Ectodermal cell (in vitro differentiated cells): ENCODE measurements at regions not wholly inside any gene's neighbourhood (a gene's known extent, or its start where the extent isn't known, plus 50 kb on each side); places are given as distances from the start of the nearest gene placed in this dataset.

ENCODE experiments used
- H3K27ac ChIP-seq: 2 replicates; pipeline ENCODE4 v1.7.0; 2013; ENCODE audit warnings: mild to moderate bottlenecking, low read depth, low read length; ENCODE audit not compliant: insufficient read depth, poor library complexity, severe bottlenecking
- H3K27me3 ChIP-seq: 2 replicates; pipeline ENCODE4 v1.7.0; 2013; ENCODE audit warnings: mild to moderate bottlenecking, low read length; ENCODE audit not compliant: insufficient read depth, control insufficient read depth, poor library complexity, severe bottlenecking
- H3K36me3 ChIP-seq: one replicate; pipeline ENCODE4 v1.7.0; 2013; ENCODE audit warnings: low read length; ENCODE audit not compliant: control insufficient read depth, insufficient read depth
- H3K4me1 ChIP-seq: one replicate; pipeline ENCODE4 v1.7.0; 2013; ENCODE audit warnings: low read length; ENCODE audit not compliant: control insufficient read depth, insufficient read depth
- H3K4me3 ChIP-seq: 2 replicates; pipeline ENCODE4 v1.7.0; 2013; ENCODE audit warnings: low read depth, low read length, control low read depth; ENCODE audit not compliant: insufficient read depth
- H3K9me3 ChIP-seq: 2 replicates; pipeline ENCODE4 v1.7.0; 2013; ENCODE audit warnings: mild to moderate bottlenecking, low read length, moderate library complexity; ENCODE audit not compliant: control insufficient read depth
- WGBS, 2 experiments: methylation state at CpG; one replicate each; pipeline ENCODE4 v1.1.7; 2013; ENCODE audit warnings: missing lambda C conversion rate in 2 of 2; 5-methylcytosine and 5-hydroxymethylcytosine counted together

DNA sequence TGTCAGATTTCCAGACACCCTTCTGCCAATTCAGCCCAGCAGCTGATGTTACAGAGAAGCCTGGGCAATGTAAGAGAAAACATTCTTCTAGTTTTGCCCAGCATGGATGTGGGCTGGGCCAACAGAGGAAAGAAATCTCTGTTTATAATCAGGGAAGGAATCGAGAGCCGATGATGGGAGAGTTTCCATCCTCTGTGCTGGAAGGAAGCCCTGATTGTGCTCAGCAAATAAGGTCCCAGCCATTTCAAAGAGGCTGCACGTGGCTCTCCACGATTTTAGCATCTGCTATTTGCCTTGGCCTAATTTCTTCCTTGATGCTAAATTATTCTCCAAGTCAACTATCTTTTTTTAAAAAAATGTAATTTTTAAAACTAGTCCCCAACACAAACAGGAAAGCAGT is 70.0 kb downstream of the IRX6 start:
- WGBS, 2 experiments: 83 to 95% methylated on average over 4 of the region's 4 CpGs
- Histone ChIP-seq H3K27me3 (no peaks in the 10 kb centered on the region), H3K4me3 (no peak overlapping the region), H3K4me1 (no peaks in the 10 kb centered on the region), H3K27ac (no peak overlapping the region), H3K36me3 (no peaks in the 10 kb centered on the region), H3K9me3 (no peaks in the 10 kb centered on the region)

DNA sequence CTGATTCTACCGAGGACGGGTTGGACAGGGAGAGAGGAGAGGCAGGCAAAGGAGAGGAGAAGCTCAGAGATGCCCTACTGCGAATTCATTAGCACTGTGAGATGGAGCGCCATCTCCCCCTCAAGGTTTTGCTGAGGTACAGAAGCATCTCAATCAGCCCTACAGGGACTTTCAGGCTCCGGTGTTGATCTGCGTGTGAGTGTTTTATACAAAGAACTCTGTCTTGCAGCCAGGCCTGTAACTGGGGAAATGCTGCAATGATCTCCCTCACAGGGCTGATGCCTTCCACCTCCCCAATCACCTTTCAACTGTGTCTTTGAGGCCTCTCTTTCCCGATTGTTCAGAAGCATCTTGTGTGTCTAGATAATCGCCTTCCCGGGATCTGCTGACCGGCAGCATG is 74.8 kb downstream of the IRX6 start:
- no peaks in the 10 kb centered on the region for H3K36me3 ChIP-seq
- 85 to 87% methylated on average over 10 of the region's 10 CpGs for WGBS, 2 experiments
- H3K4me3 ChIP-seq: no peak overlapping the region
- H3K4me1 ChIP-seq: no peaks in the 10 kb centered on the region
- no peak overlapping the region for H3K27ac ChIP-seq
- H3K27me3 ChIP-seq: no peaks in the 10 kb centered on the region
- no peaks in the 10 kb centered on the region for H3K9me3 ChIP-seq

DNA sequence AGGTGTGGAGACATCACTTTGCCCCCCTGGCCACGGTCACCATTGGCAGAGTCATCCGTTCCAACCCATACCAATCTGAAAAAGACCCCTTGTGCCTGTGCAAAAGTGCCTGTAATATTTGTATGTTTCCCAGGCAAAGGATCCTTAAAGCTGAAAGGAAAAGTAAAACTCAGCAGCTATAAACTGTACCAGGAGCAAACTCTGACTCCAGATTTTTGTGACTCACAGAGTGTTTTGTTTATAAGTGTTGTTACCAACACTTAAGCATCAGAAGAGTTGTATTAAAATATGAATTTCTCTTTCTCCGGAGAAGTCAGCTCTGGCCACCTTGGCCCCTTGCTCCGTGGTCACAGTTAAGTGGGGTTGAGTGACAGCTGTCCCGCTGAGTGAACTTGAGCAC is 75.9 kb downstream of the IRX6 start:
- no peak overlapping the region for H3K27ac ChIP-seq
- no peaks in the 10 kb centered on the region for H3K36me3 ChIP-seq
- no peaks in the 10 kb centered on the region for H3K4me1 ChIP-seq
- 84 to 87% methylated on average over 5 of the region's 5 CpGs for WGBS, 2 experiments
- no peaks in the 10 kb centered on the region for H3K27me3 ChIP-seq
- H3K9me3 ChIP-seq: no peaks in the 10 kb centered on the region
- H3K4me3 ChIP-seq: no peak overlapping the region

DNA sequence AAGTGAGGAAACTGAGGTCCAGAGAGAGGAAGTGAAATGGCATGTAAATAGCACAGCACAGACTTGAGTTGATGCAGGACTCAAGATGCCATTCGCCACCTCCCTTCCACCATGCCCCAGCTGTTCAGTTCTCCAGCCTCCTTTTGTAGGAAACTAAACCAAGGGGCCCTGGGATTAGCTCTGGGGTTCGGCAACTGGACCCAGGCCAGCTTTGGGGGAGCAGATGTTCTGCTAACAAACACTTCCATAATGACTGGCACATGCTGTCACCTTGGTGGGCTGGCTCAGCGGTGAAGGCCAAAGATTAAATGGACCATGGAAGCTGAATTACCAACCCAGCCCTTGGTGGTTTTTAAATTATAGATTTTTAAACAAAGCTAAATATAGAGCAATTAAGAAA is 77.0 kb downstream of the IRX6 start:
- Histone ChIP-seq H3K4me1 (no peaks in the 10 kb centered on the region), H3K4me3 (no peak overlapping the region), H3K27ac (no peak overlapping the region), H3K36me3 (no peaks in the 10 kb centered on the region), H3K9me3 (no peaks in the 10 kb centered on the region), H3K27me3 (no peaks in the 10 kb centered on the region)
- WGBS, 2 experiments: 87 to 89% methylated on average over 3 of the region's 3 CpGs

DNA sequence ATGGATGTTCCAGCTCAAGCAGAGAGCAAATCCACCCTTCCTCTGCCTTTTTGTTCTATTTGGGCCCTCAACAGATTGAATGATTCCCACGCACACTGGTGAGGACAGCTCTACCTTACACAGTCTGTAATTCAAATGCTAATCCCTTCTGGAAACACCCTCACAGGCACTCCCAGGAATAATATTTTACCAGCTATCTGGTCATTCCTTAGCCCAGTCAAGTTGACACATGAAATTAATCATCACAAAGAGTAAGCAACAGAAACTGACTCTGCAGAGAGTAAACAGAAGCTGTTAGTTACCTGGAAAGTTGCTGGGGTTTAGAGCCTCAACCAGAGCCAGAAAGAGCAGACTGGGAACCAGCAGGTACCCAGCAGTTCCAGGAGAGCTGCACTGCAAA is 75.5 kb upstream of the MMP2 start:
- H3K4me1 ChIP-seq: peaks cover 2% of the 10 kb centered on the region
- H3K27me3 ChIP-seq: no peaks in the 10 kb centered on the region
- no peak overlapping the region for H3K27ac ChIP-seq
- 81 to 87% methylated on average over 1 of the region's 1 CpG for WGBS, 2 experiments
- no peak overlapping the region for H3K4me3 ChIP-seq
- no peaks in the 10 kb centered on the region for H3K9me3 ChIP-seq
- H3K36me3 ChIP-seq: no peaks in the 10 kb centered on the region

DNA sequence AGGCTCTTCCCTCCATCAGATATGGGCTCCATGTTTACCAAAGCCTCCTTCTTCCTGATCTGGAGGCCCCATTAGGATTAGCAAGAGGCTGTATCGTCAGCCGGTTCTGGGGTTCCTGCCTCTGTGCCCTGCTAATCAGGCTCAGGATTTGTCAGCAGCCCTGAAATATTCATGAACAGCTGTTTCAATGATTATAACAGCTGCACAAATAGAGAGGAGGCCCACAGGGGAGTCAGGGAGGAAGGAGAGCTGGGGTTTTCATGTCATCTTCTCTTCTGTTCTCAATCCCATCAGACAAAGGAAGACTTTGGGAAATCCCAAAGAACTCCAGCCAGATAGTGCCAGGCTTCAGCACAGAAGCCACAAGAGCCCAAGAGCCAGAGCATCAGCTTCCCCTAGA is 72.3 kb upstream of the MMP2 start:
- Histone ChIP-seq H3K4me3 (no peak overlapping the region), H3K36me3 (no peaks in the 10 kb centered on the region), H3K9me3 (no peaks in the 10 kb centered on the region), H3K4me1 (peaks cover 5% of the 10 kb centered on the region), H3K27ac (no peak overlapping the region), H3K27me3 (no peaks in the 10 kb centered on the region)
- 76% methylated on average over 2 of the region's 2 CpGs for WGBS, 2 experiments

DNA sequence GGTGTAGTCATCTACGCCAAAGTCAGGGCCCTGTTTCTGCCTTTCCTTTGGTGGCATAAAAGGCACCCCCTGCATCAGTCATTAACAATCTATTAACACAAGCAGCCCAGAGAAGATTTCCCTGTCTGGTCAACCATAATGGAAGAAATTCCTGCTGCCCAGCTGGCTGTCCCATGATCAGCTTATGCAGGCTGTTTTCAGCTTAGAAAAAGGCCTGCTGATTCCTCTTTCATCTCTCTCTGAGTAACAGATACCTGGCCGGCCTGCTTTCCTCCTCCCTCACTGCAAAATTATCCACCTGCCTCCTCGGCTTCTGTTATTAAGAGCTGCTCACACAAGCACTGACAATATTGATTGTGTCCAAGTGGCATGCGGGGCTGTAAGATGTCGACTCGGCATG is 70.3 kb upstream of the MMP2 start:
- WGBS, 2 experiments: 79% methylated on average over 6 of the region's 6 CpGs
- H3K36me3 ChIP-seq: no peaks in the 10 kb centered on the region
- no peaks in the 10 kb centered on the region for H3K27me3 ChIP-seq
- peaks cover 5% of the 10 kb centered on the region for H3K4me1 ChIP-seq
- H3K27ac ChIP-seq: peak overlapping the region; percentile 4
- no peak overlapping the region for H3K4me3 ChIP-seq
- H3K9me3 ChIP-seq: no peaks in the 10 kb centered on the region

DNA sequence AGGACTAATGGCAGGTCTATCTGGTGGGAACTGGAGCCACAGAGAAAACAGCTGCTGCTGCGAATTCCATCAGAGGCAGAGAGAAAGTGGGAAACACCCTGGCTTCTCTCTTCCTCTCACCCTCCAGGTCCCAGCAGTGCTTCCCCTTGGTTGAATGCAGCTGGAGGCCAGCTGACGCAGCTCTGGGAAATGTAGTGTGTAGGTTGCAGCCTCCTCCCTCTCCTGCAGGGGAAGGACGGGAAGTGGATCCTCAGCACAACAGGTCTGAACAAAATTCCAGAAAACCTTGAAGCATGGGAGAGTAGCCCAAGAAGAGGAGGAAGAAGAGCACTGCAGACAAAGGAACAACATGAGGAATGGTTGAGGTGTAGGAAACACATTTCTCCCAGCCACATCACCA is 67.8 kb upstream of the MMP2 start:
- Histone ChIP-seq H3K9me3 (no peaks in the 10 kb centered on the region), H3K4me1 (peaks cover 5% of the 10 kb centered on the region), H3K36me3 (no peaks in the 10 kb centered on the region), H3K27me3 (no peaks in the 10 kb centered on the region), H3K4me3 (no peak overlapping the region), H3K27ac (no peak overlapping the region)
- 81 to 92% methylated on average over 3 of the region's 3 CpGs for WGBS, 2 experiments

DNA sequence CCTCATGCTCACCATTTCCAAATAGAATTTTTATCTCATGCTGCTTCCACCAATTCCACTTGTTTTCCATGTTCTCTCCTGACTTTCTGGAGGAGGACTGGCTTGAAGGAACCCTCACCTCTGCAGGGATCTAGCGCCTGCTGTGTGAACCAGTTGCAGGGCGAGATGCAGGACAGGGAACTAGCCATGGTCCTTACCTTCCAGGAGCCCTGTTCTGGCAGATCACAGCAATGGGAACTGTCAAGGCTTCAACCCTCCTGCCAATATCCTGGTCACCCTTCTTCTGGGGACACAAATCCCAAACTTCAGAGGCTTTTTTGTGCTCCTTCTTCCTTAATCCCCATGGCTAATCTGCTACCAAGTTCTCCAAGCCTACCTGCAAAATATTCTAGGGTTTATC is 60.4 kb upstream of the MMP2 start:
- Histone ChIP-seq H3K27ac (no peak overlapping the region), H3K27me3 (no peaks in the 10 kb centered on the region), H3K9me3 (no peaks in the 10 kb centered on the region), H3K4me1 (no peaks in the 10 kb centered on the region), H3K36me3 (no peaks in the 10 kb centered on the region), H3K4me3 (no peak overlapping the region)
- WGBS, 2 experiments: 20 to 32% methylated on average over 2 of the region's 2 CpGs

DNA sequence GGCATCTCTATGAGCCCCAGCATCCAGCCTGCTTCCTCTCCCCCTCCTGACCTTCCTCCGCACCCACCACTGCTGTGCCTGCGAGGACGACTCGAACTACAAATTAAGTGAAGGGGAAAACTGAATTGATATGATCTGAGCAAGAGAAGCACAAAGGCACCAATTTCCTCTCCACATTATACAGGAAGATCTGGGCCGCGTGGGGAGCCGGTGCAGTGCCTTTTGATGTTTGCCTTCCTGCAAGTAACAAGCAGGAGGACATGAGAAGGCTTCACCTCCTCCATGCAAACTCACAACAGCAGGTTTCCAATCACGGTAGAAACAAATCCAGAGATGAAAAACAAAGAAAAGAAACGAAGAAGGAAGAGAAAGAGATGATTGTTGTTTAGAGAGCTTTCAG is 57.8 kb upstream of the MMP2 start:
- Histone ChIP-seq H3K4me1 (no peaks in the 10 kb centered on the region), H3K4me3 (no peak overlapping the region), H3K9me3 (no peaks in the 10 kb centered on the region), H3K36me3 (no peaks in the 10 kb centered on the region), H3K27me3 (no peaks in the 10 kb centered on the region), H3K27ac (no peak overlapping the region)
- 73 to 82% methylated on average over 6 to 7 of the region's 9 CpGs for WGBS, 2 experiments

DNA sequence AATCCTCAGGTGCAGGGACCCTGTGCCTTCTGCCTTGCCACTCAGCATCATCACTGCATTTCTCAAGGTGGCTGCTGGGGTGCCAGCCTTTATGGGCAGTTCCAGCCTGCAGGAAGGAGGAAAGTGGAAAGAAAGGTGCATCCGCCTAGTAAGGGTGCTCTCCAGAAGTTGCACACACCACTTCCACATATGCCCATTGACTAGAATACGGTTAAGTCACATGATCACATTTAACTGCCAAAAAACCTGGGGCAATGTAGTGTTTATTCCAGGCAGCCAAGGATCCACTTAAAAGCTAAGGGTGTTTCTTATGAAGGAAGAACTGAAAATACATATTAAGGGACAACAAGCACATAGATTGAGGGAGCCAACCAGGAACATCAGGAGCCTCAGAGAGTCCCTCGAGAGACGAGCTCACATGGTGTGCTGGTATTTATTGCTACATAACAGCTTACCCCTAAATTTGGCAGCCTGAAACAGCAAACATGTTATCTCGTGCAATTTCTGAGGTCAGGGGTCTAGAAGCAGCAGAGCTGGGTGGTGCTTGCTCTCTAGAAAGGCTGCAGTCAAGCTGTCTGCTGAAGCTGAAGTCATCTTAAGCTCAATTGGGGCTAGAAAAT is 52.0 kb upstream of the MMP2 start:
- Histone ChIP-seq H3K4me1 (no peaks in the 10 kb centered on the region), H3K36me3 (no peaks in the 10 kb centered on the region), H3K4me3 (no peak overlapping the region), H3K27me3 (no peaks in the 10 kb centered on the region), H3K27ac (no peak overlapping the region), H3K9me3 (no peaks in the 10 kb centered on the region)
- WGBS, 2 experiments: 92 to 96% methylated on average over 5 of the region's 5 CpGs
